ENCODE measurements at regions not wholly inside any gene's neighbourhood (a gene's known extent, or its start where the extent isn't known, plus 50 kb on each side); places are given as distances from the start of the nearest gene placed in this dataset.

DNA sequence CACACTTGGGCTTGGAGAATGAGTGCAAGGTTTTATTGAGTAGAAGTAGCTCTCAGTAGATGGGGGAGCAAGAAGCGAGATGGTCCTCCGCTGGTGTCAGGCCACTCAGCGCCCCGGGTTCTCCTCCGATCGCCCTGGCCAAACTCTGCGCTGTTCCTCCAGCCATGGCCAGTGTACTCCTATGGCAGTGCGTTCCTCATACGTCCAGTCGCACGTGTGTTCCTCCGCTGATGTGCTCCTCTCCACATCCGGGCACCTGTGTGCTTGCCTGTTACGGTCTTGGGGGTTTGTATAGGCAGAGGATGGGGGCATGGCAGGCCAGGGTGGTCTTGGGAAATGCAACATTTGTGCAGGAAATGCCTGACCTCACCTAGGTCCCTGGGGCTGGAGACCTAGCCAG lies 1899.4 kb downstream of the PCDH9 start:
- H2BK15ac ChIP-seq (ENCODE audit: low read depth, low read length): no peak overlapping the region
- H3T11ph ChIP-seq (ENCODE audit: low read length): no peak overlapping the region
- no peaks in the 10 kb centered on the region for H3K9me3 ChIP-seq (ENCODE audit: control insufficient read depth, low read depth, low read length)
- no peak overlapping the region for H3K4me3 Mint-ChIP-seq
- H3K4ac ChIP-seq (ENCODE audit: low read depth, low read length): no peak overlapping the region
- H2AK5ac ChIP-seq (ENCODE audit: insufficient read length, low read length): no peak overlapping the region
- H3K36me3 Mint-ChIP-seq (ENCODE audit: insufficient read depth in 1 of 3, low read depth in 3 of 3): no peaks in the 10 kb centered on the region
- no peak overlapping the region for H2BK5ac ChIP-seq (ENCODE audit: insufficient read length, low read length)
- no peak overlapping the region for H2BK20ac ChIP-seq (ENCODE audit: low read depth, low read length, poor library complexity, severe bottlenecking)
- H3K27ac ChIP-seq (ENCODE audit: insufficient read length, low read depth, low read length): no peak overlapping the region
- no peaks in the 10 kb centered on the region for H3K4me1 Mint-ChIP-seq
- H3K9me3 Mint-ChIP-seq: no peaks in the 10 kb centered on the region
- H4K91ac ChIP-seq (ENCODE audit: insufficient read length, low read depth, low read length): no peak overlapping the region
- H3K9ac ChIP-seq (ENCODE audit: extremely low read depth, insufficient read length, low read length): no peak overlapping the region
- no peaks in the 10 kb centered on the region for H3K79me2 ChIP-seq (ENCODE audit: insufficient read depth, low read length)
- no peaks in the 10 kb centered on the region for H3K23me2 ChIP-seq (ENCODE audit: insufficient read length, low read depth, low read length, poor library complexity, severe bottlenecking)
- H3K18ac ChIP-seq (ENCODE audit: insufficient read length, low read depth, low read length): no peak overlapping the region
- H4K5ac ChIP-seq (ENCODE audit: insufficient read length, low read depth, low read length): no peak overlapping the region
- no peaks in the 10 kb centered on the region for H4K20me1 ChIP-seq (ENCODE audit: control insufficient read depth, insufficient read depth, insufficient read length)
- H4K8ac ChIP-seq (replicated peaks; ENCODE audit: insufficient read length, low read depth, low read length): no peak overlapping the region
- TF ChIP-seq, protein P1, sequence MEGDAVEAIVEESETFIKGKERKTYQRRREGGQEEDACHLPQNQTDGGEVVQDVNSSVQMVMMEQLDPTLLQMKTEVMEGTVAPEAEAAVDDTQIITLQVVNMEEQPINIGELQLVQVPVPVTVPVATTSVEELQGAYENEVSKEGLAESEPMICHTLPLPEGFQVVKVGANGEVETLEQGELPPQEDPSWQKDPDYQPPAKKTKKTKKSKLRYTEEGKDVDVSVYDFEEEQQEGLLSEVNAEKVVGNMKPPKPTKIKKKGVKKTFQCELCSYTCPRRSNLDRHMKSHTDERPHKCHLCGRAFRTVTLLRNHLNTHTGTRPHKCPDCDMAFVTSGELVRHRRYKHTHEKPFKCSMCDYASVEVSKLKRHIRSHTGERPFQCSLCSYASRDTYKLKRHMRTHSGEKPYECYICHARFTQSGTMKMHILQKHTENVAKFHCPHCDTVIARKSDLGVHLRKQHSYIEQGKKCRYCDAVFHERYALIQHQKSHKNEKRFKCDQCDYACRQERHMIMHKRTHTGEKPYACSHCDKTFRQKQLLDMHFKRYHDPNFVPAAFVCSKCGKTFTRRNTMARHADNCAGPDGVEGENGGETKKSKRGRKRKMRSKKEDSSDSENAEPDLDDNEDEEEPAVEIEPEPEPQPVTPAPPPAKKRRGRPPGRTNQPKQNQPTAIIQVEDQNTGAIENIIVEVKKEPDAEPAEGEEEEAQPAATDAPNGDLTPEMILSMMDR (conservative IDR thresholded peaks at IDR 0.05): no peak
- no peaks in the 10 kb centered on the region for H3K4me1 ChIP-seq (ENCODE audit: insufficient read depth, low read length)
- no peaks in the 10 kb centered on the region for H3K27me3 ChIP-seq (ENCODE audit: insufficient read depth, low read length)
- no peak for DNase-seq
- H3K79me1 ChIP-seq (ENCODE audit: insufficient read depth, low read depth, low read length, poor library complexity, severe bottlenecking): no peaks in the 10 kb centered on the region
- H3K56ac ChIP-seq (ENCODE audit: insufficient read length, low read depth, low read length): no peak overlapping the region
- no CpG with 5 or more reads among the region's 14 CpGs for WGBS (ENCODE audit: extremely low coverage, insufficient read length, low lambda C conversion rate)
- H2BK12ac ChIP-seq (ENCODE audit: insufficient read length, low read depth, low read length): no peak overlapping the region
- no peak overlapping the region for H3K23ac ChIP-seq (ENCODE audit: insufficient read length, low read depth, low read length)
- H2AFZ ChIP-seq (ENCODE audit: low read length): no peak overlapping the region
- H3K4me2 ChIP-seq (ENCODE audit: insufficient read depth, insufficient read length, low read length): no peak overlapping the region
- H3K14ac ChIP-seq (ENCODE audit: insufficient read depth, low read length): no peak overlapping the region
- H2BK120ac ChIP-seq (ENCODE audit: low read depth, low read length, poor library complexity, severe bottlenecking): no peak overlapping the region
- no peaks in the 10 kb centered on the region for H3K27me3 Mint-ChIP-seq (ENCODE audit: low read depth)
- no peak overlapping the region for H3K27ac Mint-ChIP-seq
